ENCODE measurements at regions not wholly inside any gene's neighbourhood (a gene's known extent, or its start where the extent isn't known, plus 50 kb on each side); places are given as distances from the start of the nearest gene placed in this dataset.

- DNase-seq (ENCODE audit: low read depth in 1 of 2, low spot score in 1 of 2): no peak
- Histone ChIP-seq H3K36me3 (no peaks in the 10 kb centered on the region), H3K27ac (no peak overlapping the region), H3K27me3 (no peaks in the 10 kb centered on the region), H3K9me3 (ENCODE audit: low read depth) (no peaks in the 10 kb centered on the region), H3K4me1 (ENCODE audit: low read depth) (no peaks in the 10 kb centered on the region), H3K4me3 (no peak overlapping the region)
- TF ChIP-seq CTCF (IDR thresholded peaks at IDR 0.05; ENCODE audit: low read depth, low read length): no peak
Observed at GRCh38 chr18:30929718-30930117, 112.8 kb downstream of the DSC3 start.

- no peak overlapping the region for H3K4me3 ChIP-seq
- no peaks in the 10 kb centered on the region for H3K9me3 ChIP-seq (ENCODE audit: low read depth)
- no peak overlapping the region for H3K27ac ChIP-seq
- no peaks in the 10 kb centered on the region for H3K4me1 ChIP-seq (ENCODE audit: low read depth)
- H3K36me3 ChIP-seq: no peaks in the 10 kb centered on the region
- no peak for DNase-seq (ENCODE audit: low read depth in 1 of 2, low spot score in 1 of 2)
- no peak for TF ChIP-seq CTCF (IDR thresholded peaks at IDR 0.05; ENCODE audit: low read depth, low read length)
- H3K27me3 ChIP-seq: no peaks in the 10 kb centered on the region
Observed at GRCh38 chr18:30929065-30929464, 113.5 kb downstream of the DSC3 start.

- DNase-seq (ENCODE audit: low read depth in 1 of 2, low spot score in 1 of 2): no peak
- H3K36me3 ChIP-seq: no peaks in the 10 kb centered on the region
- H3K9me3 ChIP-seq (ENCODE audit: low read depth): no peaks in the 10 kb centered on the region
- no peak for TF ChIP-seq CTCF (IDR thresholded peaks at IDR 0.05; ENCODE audit: low read depth, low read length)
- no peaks in the 10 kb centered on the region for H3K27me3 ChIP-seq
- H3K27ac ChIP-seq: no peak overlapping the region
- H3K4me1 ChIP-seq (ENCODE audit: low read depth): no peaks in the 10 kb centered on the region
- no peak overlapping the region for H3K4me3 ChIP-seq
Observed at GRCh38 chr18:30927517-30928075, 114.9 kb downstream of the DSC3 start.

GRCh38 chr18:30927042-30927441 is 115.5 kb downstream of the DSC3 start:
- H3K27ac ChIP-seq: no peak overlapping the region
- no peak overlapping the region for H3K4me3 ChIP-seq
- no peaks in the 10 kb centered on the region for H3K9me3 ChIP-seq (ENCODE audit: low read depth)
- no peaks in the 10 kb centered on the region for H3K27me3 ChIP-seq
- no peaks in the 10 kb centered on the region for H3K4me1 ChIP-seq (ENCODE audit: low read depth)
- no peak for DNase-seq (ENCODE audit: low read depth in 1 of 2, low spot score in 1 of 2)
- H3K36me3 ChIP-seq: no peaks in the 10 kb centered on the region
- TF ChIP-seq CTCF (IDR thresholded peaks at IDR 0.05; ENCODE audit: low read depth, low read length): no peak

GRCh38 chr18:30925795-30926194 is 116.7 kb downstream of the DSC3 start:
- Histone ChIP-seq H3K27me3 (no peaks in the 10 kb centered on the region), H3K4me1 (ENCODE audit: low read depth) (no peaks in the 10 kb centered on the region), H3K27ac (no peak overlapping the region), H3K36me3 (no peaks in the 10 kb centered on the region), H3K9me3 (ENCODE audit: low read depth) (no peaks in the 10 kb centered on the region), H3K4me3 (no peak overlapping the region)
- TF ChIP-seq CTCF (IDR thresholded peaks at IDR 0.05; ENCODE audit: low read depth, low read length): no peak
- no peak for DNase-seq (ENCODE audit: low read depth in 1 of 2, low spot score in 1 of 2)

- Histone ChIP-seq H3K36me3 (no peaks in the 10 kb centered on the region), H3K4me1 (ENCODE audit: low read depth) (no peaks in the 10 kb centered on the region), H3K27ac (no peak overlapping the region), H3K4me3 (no peak overlapping the region), H3K9me3 (ENCODE audit: low read depth) (no peaks in the 10 kb centered on the region), H3K27me3 (no peaks in the 10 kb centered on the region)
- TF ChIP-seq CTCF (IDR thresholded peaks at IDR 0.05; ENCODE audit: low read depth, low read length): no peak
- DNase-seq (ENCODE audit: low read depth in 1 of 2, low spot score in 1 of 2): no peak
Observed at GRCh38 chr18:30920757-30921156, 121.8 kb downstream of the DSC3 start.
